ENCODE measurements at regions not wholly inside any gene's neighbourhood (a gene's known extent, or its start where the extent isn't known, plus 50 kb on each side); places are given as distances from the start of the nearest gene placed in this dataset.
A peak's percentile ranks its signal among the peaks of the same experiment; 100 is the strongest.

GRCh38 chr9:23194281-23194680, 631.8 kb downstream of the ELAVL2 start:
- no peak for DNase-seq

GRCh38 chr9:23215688-23216087, 610.4 kb downstream of the ELAVL2 start:
- no peak for DNase-seq

GRCh38 chr9:23219471-23219870, 606.6 kb downstream of the ELAVL2 start:
- no peak for DNase-seq

GRCh38 chr9:23220171-23220570, 605.9 kb downstream of the ELAVL2 start:
- DNase-seq: no peak

- DNase-seq: peak; percentile 69 to 79
These were observed 605.1 kb downstream of the ELAVL2 start for GRCh38 chr9:23220957-23221356.

- no peak for DNase-seq
These were observed 596.1 kb downstream of the ELAVL2 start for GRCh38 chr9:23229890-23230317.

GRCh38 chr9:23232831-23233230, 593.2 kb downstream of the ELAVL2 start:
- no peak for DNase-seq

GRCh38 chr9:23243523-23243922, 582.5 kb downstream of the ELAVL2 start:
- no peak for DNase-seq

GRCh38 chr9:23245067-23245466, 581.0 kb downstream of the ELAVL2 start:
- no peak for DNase-seq

GRCh38 chr9:23254404-23255184, 571.4 kb downstream of the ELAVL2 start:
- peak; percentile 9 to 23 for DNase-seq

GRCh38 chr9:23255346-23255745, 570.7 kb downstream of the ELAVL2 start:
- no peak for DNase-seq

GRCh38 chr9:23258569-23258968, 567.5 kb downstream of the ELAVL2 start:
- no peak for DNase-seq

GRCh38 chr9:23278561-23278960, 547.5 kb downstream of the ELAVL2 start:
- no peak for DNase-seq

GRCh38 chr9:23287390-23287789, 538.6 kb downstream of the ELAVL2 start:
- no peak for DNase-seq

- no peak for DNase-seq
These were observed 537.5 kb downstream of the ELAVL2 start for GRCh38 chr9:23288545-23288944.

GRCh38 chr9:23290973-23291372, 535.1 kb downstream of the ELAVL2 start:
- no peak for DNase-seq

GRCh38 chr9:23302281-23302680, 523.8 kb downstream of the ELAVL2 start:
- DNase-seq: no peak

- no peak for DNase-seq
These were observed 519.3 kb downstream of the ELAVL2 start for GRCh38 chr9:23306731-23307130.

GRCh38 chr9:23307731-23308513, 518.1 kb downstream of the ELAVL2 start:
- DNase-seq: no peak

- DNase-seq: no peak
These were observed 516.2 kb downstream of the ELAVL2 start for GRCh38 chr9:23309800-23310199.

- no peak for DNase-seq
These were observed 511.8 kb downstream of the ELAVL2 start for GRCh38 chr9:23314247-23314646.

- no peak for DNase-seq
These were observed 506.9 kb downstream of the ELAVL2 start for GRCh38 chr9:23319092-23319491.

- DNase-seq: no peak
These were observed 505.0 kb downstream of the ELAVL2 start for GRCh38 chr9:23321049-23321448.

- DNase-seq: peak; percentile 42 to 65
These were observed 503.6 kb downstream of the ELAVL2 start for GRCh38 chr9:23322392-23322791.
